B cell (primary cell): ENCODE measurements at regions not wholly inside any gene's neighbourhood (a gene's known extent, or its start where the extent isn't known, plus 50 kb on each side); places are given as distances from the start of the nearest gene placed in this dataset.

ENCODE experiments used
- EZH2 ChIP-seq: IDR thresholded peaks from 2 replicates; pipeline ENCODE4 v1.6.1; 2012; ENCODE audit warnings: borderline replicate concordance, low read depth, mild to moderate bottlenecking, moderate library complexity, low read length; ENCODE audit not compliant: insufficient read depth, poor library complexity, severe bottlenecking
- TF ChIP-seq, protein P1 (sequence below): fragments of 200-600 bp; IDR thresholded peaks from one replicate; pipeline ENCODE4 v1.8.0; 2022; ENCODE audit warnings: antibody characterized with exemption, mild to moderate bottlenecking

DNA sequence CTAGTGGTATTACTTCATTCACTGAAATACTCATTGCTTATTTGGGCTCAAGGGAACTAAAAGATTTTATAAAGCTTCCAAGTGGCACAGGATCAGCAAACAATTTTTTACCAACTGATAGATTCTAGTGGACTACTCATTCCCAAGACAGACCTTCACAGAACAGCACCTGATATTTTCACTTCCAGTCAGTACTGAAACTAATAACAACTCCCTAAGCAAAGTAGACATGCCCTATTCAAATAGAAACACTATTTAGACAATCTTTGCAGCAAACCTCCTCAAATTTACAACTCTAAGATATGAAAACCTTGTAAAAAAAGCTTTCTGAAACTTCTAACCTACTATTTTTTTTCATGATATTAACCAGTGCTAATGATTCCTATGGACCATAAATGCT, 2345.8 kb downstream of the LRRC4C start:
- TF ChIP-seq, protein P1, sequence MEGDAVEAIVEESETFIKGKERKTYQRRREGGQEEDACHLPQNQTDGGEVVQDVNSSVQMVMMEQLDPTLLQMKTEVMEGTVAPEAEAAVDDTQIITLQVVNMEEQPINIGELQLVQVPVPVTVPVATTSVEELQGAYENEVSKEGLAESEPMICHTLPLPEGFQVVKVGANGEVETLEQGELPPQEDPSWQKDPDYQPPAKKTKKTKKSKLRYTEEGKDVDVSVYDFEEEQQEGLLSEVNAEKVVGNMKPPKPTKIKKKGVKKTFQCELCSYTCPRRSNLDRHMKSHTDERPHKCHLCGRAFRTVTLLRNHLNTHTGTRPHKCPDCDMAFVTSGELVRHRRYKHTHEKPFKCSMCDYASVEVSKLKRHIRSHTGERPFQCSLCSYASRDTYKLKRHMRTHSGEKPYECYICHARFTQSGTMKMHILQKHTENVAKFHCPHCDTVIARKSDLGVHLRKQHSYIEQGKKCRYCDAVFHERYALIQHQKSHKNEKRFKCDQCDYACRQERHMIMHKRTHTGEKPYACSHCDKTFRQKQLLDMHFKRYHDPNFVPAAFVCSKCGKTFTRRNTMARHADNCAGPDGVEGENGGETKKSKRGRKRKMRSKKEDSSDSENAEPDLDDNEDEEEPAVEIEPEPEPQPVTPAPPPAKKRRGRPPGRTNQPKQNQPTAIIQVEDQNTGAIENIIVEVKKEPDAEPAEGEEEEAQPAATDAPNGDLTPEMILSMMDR: no peak
- no peak for TF ChIP-seq EZH2
